Glomerular endothelial cell (primary cell): ENCODE measurements at regions not wholly inside any gene's neighbourhood (a gene's known extent, or its start where the extent isn't known, plus 50 kb on each side); places are given as distances from the start of the nearest gene placed in this dataset.
"Not testable (repeated sequence)": the region's sequence is repeated elsewhere in the genome, so short reads cannot be mapped to it uniquely, and the experiment has no call there.

Experiments used
- DNase-seq: peaks from one replicate; pipeline ENCODE4 v3.0.0-alpha.2; 2011; ENCODE audit warnings: low read depth, low spot score; ENCODE audit errors: extremely low read depth

DNA sequence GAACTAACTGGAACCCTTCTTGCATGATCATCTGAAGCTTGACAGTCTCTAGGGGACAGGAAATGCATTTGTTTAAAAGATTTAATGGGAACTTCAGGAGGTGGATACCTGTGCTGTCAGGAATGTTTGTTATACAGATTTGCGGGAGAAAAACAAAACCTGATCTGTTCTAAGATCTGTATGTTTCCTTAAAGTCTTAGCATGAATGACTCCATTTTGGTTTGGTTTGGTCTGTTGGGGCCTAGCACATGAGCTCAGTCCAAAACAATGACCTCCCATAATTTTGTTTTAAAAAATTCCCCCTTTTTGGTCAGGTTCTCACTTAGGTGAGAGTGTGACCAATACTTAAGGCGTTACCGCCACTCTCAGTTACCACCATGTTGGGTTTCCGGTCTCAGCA is 138.7 kb downstream of the AKR1D1 start:
- no peak for DNase-seq

DNA sequence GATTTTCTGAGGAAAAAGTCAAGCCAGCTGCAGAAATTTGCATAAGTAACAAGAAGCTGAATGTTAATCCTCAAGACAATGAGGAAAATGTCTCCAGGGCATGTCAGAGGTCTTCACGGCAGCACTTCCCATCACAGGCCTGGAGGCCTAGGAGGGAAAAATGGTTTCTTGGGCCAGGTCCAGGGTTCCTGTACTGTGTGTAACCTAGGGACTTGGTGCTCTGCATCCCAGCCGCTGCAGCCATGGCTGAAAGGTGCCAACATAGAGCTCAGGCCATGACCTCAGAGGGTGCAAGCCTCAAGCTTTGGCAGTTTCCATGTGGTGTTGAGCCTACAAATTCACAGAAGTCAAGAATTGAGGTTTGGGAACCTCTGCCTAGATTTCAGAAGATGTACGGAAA is 144.1 kb downstream of the AKR1D1 start:
- DNase-seq, result not testable (repeated sequence)

DNA sequence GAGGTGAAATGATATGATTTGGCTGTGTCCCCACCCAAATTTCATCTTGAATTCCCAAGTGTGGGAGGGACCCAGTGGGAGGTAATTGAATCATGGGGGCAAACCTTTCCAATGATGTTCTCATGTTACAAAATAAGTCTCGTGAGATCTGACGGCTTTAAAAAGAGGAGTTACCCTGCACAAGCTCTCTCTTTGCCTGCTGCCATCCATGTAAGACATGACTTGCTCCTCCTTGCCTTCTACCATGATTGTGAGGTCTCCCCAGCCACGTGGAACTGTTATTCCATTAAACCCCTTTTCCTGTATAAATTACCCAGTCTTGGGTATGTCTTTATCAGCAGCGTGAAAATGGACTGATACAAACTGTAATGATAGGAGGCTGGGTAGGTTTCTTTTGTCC is 145.1 kb downstream of the AKR1D1 start:
- DNase-seq, result not testable (repeated sequence)

DNA sequence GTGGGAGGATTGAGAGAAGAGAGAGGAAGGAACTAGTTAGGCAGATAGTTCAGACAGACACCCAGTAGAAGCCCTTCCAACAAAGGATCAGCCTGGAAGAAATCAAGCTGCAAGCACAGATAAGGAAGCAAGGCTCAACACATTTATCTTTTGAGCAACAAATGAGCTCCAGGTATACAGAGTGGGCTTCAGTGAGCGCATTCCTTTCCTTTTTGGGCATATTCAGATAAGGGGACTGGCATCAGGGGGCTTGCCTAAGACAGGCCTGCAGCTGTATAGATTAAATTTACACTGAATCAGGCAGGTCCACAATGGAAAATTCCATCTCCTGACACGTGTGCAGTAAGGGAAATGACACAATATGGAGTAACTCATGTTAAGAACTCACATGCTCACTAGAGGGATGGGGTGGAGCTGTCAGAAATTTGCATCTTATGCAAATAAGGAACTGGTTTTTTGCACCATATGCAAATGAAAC is 147.2 kb downstream of the AKR1D1 start:
- DNase-seq, result no peak

DNA sequence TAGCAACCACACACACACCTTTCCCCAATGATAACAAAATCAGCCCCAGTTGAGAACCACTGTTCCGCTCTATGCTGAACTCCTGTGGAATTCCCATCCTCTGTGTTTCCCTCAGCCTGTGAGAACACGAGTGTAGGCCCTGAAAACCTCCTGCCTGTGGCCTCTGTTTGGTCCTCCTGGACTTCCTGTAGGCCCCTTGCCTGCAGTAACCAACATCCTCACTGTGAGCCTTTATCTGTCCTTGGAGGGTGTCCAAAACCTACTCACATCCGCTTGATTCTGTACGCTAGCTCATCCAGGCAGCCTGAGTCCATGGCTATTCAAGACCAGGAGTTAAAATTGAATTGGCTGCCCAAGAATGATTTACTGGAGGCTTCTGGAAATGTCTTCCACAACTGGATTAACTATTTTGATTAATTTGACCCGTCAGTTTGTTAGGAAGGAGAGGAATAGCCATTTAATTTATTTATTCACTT is 149.8 kb downstream of the AKR1D1 start:
- peak; percentile 45 for DNase-seq

DNA sequence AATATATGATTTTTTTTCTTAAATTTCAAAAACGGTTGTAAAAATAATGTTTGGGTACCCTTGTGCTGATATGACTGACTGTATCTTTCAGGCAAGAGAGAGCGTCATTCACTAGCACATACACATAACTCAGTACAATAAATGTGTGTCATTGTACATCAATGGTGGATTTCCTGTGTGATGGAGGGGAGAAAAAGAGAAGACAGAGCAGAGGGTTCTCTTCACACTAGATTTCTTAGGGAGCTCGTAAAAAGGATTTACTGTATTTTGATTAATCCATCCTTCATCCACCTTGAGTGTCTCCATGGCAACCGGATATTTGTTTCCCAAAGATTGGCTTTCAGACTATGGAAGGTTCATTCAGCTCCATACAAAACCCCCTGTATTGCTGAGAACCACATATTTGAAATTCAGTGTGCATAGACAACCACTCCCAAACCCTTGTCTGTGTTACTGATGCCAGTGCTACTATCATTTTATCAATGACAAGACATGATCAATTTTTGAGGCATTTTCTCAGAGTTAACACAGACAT is 150.6 kb downstream of the AKR1D1 start:
- DNase-seq, result no peak

DNA sequence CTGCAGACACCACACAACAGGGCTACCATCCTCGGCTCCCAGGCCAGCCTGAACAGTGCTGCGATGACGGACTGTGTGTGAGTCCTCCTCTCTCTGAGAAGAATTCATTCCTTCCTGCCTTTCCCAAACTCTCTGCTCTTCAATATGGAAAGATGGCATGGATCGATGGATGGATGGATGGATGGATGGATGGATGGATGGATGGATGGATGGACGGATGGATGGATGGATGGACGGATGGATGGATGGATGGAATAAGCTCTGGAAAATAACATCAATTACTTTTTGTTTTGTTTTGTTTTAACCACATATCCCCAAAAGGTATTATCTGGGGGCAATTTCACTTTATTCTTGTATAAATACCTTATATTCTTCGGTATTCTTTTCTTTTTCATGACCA is 151.9 kb downstream of the AKR1D1 start:
- no peak for DNase-seq

DNA sequence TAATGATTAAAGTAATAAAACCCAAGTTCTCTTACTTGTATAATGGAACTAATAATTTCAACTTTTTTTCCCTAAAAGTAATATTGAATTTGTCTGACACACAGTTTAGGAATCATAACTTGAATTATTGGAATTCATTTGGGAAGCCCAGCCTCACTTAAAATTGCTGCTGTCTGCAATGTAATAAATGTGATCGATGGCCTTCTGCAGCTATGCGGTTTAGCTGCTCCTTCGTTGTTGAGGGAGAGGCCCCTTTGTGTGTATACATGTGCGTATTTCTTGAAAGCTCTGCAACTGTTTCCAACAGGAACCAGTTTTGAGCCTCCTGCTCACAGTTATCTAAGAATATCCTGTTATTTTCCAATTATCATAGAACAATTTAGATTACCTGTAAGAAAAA is 152.5 kb downstream of the AKR1D1 start:
- DNase-seq, result no peak

DNA sequence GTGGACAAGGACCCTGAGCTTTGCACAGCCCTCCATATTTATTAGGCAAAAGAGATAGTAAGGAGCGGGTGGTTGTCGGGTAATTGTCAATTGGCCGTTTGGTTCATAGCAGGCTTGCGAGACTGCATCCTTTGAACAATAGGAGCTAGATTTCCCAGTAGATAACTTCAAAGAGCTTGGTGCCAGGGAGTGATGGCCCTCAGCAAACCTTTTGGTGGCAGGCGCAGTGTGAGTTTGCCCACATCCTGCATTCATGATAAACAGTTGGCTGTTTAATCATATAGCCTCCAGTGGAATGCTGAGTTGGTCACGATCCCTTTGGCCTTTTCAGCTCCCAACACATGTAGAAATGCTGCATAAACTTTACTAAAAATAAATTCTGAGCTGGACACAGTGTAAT is 156.9 kb downstream of the AKR1D1 start:
- DNase-seq, result no peak

DNA sequence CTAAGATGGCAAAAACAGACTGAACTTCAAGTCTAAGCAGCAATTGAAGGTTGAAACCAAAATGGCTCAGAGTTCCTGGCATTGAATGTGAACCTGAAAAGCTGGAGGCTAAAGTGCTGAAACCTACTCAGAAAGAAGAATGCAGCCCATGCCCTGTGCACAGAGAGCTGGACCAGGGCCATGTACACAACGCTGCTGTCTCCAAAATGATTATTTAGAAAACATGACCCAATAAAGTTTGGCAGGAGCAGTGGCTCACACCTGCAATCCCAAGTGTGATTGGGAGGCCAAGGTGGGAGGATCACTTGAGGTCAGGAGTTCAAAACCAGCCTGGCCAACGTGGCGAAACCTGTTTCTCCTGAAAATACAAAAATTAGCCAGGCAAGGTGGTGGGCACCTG is 158.9 kb downstream of the AKR1D1 start:
- no peak for DNase-seq

DNA sequence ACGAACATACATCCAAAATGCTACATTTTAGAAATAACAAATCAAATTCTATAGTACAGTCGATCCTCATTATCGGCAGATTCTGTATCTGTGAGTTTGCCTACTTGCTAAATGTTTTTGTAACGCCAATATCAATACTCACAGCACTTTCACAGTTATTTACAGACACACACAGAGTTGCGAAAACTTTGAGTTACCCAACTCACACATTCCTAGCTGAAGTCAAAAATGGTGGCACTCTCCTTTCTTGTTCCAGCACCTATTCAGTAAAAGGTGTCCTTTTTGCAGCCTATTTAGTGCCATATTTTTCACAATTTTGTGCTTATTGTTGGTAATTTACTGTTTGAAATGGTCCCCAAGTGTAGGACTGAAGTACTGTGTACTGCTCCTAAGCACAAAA is 161.7 kb downstream of the AKR1D1 start:
- no peak for DNase-seq

DNA sequence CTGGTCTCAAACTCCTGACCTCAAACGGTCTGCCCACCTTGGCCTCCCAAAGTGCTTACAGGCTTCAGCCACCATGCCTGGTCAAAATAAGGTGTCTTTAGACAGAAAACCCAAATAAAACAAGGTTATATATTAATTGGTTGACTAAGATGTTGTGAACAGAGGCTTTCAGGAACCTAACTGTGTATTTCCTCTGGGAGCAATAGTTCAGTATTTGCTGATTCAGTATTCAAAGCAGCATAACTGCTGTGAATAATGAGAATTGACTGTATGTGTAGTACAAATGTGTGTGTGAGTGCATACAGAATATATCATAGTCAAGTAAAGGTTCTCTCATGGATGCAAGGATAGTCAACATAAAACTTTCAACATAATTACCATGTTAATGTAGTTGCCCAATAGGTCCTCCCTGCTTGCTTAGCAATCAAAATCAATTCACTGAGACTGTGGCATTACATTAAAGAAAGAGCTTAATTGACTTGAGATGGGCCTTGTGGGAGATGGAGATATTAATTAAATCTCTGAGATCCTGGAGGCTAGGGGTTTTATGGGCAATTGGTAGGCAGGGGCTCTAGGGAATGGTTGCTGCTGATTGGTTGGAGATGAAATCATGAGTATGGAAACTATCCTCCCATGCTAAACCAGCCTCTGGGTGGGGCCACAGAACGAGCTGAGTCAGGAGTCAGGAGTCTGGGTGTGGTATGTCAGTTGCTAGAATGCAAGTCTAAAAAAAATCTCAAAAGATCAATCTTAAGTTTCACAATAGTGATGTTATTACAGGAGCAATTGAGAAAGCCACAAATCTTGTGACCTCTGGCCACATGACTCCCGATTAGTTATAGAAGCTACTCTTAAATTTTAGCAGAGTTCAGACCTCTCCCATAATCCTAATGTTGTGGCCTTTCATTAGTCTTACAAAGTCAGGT is 162.7 kb downstream of the AKR1D1 start:
- no peak for DNase-seq

DNA sequence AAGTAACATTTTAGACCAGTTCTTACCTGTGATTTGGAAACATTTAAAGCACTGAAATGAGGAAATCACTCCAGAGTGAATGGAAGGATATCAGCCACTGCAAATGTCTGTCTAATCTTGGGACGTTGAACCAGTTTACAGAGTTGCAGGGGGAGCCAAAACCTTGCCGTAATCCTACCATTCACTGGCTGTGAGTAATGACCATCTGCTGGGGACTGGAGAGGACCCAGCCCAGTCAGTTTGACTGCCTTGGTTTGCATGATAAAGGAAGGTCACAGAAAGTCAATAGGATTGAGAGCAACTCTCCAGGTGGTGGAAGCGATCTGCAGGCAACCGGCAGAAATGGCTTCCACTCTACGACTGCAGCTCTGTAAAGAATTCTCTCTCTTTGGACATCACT is 167.2 kb downstream of the AKR1D1 start:
- no peak for DNase-seq

DNA sequence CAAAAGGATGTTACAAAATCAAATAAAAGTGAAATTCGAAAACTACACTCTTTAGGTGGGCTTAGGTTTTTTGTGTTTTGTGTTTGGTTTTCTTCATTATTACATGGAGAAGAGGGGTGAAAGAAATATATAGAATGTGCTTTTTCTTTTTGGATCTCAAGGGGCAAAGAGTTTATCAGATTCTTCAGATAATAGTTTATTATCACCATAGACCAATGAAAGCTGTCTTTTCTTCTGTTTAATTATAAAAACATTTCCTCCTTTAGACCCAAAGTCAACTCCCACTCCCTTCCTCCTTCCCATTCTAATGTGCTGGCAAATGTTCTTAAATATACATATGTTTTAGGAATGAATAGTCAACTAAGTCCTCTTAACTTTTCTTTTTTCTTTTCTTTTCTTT is 167.6 kb downstream of the AKR1D1 start:
- no peak for DNase-seq

DNA sequence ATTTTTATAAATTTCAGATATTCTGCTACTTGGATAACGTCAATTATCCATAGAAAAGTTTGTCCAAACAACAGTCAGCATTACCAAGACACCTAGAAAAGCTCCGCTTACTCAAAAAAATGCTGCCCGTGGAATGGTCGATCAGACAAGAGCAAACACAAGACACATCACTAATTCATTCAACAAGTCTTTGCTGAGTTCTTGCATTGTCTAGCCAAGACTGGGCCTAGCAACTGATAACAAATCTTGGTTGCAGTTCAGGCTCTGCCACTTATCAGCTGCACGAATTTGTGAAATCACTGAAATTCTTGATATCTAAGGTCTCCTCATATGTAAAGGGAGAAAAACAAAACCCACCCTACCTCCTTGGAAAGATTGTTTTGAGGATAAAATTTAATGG is 168.3 kb downstream of the AKR1D1 start:
- DNase-seq, result no peak

DNA sequence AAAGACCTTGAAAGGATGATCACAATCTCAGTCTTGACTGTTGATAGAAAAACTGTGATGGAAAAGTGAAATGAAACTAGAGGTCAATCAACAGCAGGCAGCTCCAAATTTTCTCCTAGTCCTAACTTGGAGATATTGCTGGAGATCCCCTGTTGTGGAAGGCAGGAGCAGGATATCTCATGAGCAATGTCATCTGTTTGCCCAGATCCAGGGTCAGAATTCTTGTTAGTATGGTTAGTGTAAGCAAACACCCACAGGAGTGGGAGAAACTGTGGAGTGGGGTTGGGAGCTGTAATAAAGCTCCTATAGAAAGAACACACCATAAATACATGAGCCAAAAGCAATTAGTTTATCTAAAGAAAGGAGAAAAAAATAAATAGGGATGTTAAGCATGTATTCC is 169.0 kb downstream of the AKR1D1 start:
- no peak for DNase-seq

DNA sequence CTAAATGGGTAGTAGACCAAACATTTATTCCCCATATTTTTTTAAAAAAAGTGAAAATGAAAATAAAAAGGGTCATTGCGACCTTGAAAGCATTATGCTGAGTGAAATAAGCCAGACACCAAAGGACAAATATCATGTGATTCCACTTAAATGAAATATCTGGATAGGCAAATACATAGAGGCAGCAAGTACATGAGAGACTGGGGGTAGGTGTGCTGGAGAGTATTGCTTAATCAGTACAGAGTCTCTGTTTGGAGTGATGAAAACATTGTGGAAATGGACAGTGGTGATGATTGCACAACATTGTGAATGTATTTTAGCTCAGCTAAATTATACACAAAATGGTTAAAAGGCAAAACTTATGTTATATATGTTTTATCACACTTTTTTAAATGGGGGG is 169.4 kb downstream of the AKR1D1 start:
- DNase-seq, result no peak

DNA sequence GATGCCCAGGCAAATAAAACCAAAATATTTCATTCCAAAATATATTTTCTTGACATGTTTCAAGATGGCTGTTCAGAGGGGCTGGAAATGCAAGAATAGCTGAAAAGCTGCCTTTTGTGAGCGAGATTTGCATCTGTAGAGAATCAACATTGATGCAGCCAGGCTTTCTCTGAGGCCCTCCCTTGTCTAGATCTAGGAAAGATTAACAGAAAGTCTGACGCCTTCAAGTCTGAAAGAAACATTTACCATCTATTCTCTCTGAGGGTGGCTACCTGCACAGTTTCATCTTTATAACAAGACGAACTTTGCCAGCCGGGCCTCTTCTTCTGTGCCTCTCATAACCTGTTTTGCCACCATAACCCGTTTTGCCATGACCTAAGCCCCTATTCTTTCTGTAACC is 170.2 kb downstream of the AKR1D1 start:
- no peak for DNase-seq

DNA sequence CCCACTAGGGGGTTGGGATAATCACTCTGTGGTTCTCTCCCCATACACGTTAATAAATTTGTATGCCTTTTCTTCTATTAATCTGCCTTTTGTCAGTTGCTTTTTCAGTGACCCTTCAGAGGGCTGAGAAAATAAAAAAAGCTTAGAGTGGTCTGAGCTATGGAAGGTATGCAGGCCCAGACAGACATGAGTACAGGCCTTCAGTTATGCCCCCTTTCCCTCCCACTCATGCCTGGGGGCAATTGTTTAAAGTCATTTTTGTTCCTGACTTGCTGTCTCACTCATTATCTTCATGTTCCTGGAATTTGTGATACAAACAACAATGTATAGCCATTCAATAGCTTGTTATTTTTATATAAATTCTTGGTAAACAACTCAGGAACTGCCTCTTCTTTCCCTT is 170.8 kb downstream of the AKR1D1 start:
- no peak for DNase-seq

DNA sequence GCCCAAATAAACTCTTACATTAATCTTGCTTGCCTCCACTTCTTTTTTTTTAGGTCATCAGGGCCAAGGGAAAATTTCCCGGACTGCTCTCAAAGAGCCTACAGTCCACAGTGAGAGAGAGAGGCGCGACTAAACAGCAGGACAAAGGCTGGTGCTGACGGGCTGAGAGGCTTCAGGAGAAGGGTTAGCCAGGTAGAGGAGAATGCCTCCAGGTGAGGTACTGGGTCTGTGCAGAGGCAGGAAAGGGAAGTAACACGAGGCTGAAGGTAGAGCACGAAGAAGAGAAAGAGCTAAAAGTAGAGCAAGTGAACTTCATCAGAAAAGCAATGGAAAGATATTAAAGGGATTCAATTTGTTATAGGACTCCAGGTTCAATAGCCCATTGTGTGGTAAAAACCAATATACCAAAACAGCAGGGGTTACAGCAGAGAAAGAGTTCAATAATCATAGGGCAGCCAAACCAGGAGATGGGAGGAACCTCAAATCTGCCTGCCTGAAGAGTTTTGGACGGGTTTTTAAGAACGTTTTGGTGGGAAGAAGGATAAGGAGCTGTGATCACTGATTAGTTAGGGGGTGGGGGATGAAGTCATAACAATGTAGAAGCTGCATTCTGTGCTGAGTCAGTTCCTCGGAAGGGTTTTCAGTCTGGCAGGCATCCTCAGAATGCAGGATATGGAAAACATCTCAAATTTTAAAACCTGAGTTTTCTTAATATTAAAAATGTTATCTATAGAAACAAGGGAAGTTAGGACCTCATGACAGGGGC is 171.5 kb downstream of the AKR1D1 start:
- DNase-seq, result no peak

DNA sequence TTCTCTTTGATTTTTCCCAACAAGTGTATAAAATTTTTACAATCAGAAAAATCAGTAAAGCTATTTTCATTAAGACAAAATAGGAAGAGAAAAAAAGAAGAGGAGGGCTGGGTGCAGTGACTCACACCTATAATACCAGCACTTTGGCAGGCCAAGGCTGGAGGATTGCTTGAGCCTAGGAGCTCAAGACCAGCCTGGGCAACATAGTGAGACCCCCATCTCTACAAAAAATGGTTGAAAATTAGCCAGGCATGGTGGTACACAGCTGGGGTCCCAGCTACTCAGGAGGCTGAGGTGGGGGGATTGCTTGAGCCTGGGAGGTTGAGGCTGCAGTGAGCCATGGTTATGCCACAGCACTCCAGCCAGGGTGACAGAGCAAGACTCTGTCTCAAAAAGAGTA is 172.3 kb downstream of the AKR1D1 start:
- DNase-seq, result no peak

DNA sequence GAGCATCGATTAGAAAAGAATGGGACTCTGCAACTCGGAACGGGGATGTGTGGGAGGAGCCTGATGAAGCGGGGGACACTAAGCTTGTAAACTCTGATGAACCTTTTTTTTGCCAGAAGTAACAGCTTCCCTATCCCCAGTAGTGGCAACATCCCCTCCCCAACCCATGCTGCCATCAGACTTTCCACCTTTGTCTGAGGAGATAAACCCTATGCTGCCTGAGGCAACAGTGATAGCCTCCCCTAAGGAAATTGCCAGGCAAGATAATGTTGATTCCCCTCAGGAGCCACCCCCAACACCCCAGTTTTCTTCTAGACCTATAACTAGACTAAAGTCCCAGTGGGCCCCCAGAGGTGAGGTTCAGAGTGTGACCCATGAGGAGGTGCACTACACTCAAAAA is 173.7 kb downstream of the AKR1D1 start:
- DNase-seq, result no peak
